Right cardiac atrium (tissue), 5 donors: ENCODE measurements at regions not wholly inside any gene's neighbourhood (a gene's known extent, or its start where the extent isn't known, plus 50 kb on each side); places are given as distances from the start of the nearest gene placed in this dataset.
"Not testable (repeated sequence)": the region's sequence is repeated elsewhere in the genome, so short reads cannot be mapped to it uniquely, and the experiment has no call there.

Experiments
- ATAC-seq, 2 donors: fragments of 200-7000 bp; cut with Tn5 transposase; one replicate each; pipeline versions ENCODE4 v1.8.0 to v1.9.1; 2020; ENCODE audit warnings: moderate library complexity in 2 of 2, mild to moderate bottlenecking in 1 of 2
- DNase-seq, 3 donors: peaks; one replicate each; pipeline ENCODE4 v3.0.0-alpha.2; 2020
- H3K27ac ChIP-seq: one replicate; pipeline ENCODE4 v1.5.1; 2013; ENCODE audit warnings: mild to moderate bottlenecking, low read length, control low read depth, moderate library complexity
- H3K27me3 ChIP-seq: one replicate; pipeline ENCODE4 v1.6.1; 2013; ENCODE audit not compliant: control insufficient read depth, insufficient read depth
- H3K4me1 ChIP-seq: one replicate; pipeline ENCODE4 v1.6.1; 2013; ENCODE audit warnings: low read length; ENCODE audit not compliant: control insufficient read depth, insufficient read depth
- H3K4me3 ChIP-seq: one replicate; pipeline ENCODE4 v1.5.1; 2013; ENCODE audit warnings: low read length, control low read depth
- H3K9me3 ChIP-seq: one replicate; pipeline ENCODE4 v1.6.1; 2013; ENCODE audit warnings: low read length; ENCODE audit not compliant: control insufficient read depth
- WGBS: extraction: QIAGEN DNeasy Blood & Tissue Kit; methylation state at CpG from one replicate; pipeline ENCODE4 v1.1.7; 2013; 5-methylcytosine and 5-hydroxymethylcytosine counted together
- intact Hi-C, 4 donors: fragments of 100-400 bp; cut with DNase I; formaldehyde crosslinking; loops; one replicate each; pipeline versions ENCODE4 v1.11.0 to v1.14.0; 2022 to 2023
- donor health status: healthy with polysubstance abuse.
- donor health status: DM: no; HTN: yes; CAD: no.
- donor health status: DM: no; HTN: no; CAD: no.
- donor health status: DM: no; HTN: yes; CAD: no; lungs with severe emphysema.
- donor health status: DM: yes; HTN: yes; CAD: no.

- intact Hi-C loops, result no loop called here
- Histone ChIP-seq H3K4me3 (no peak overlapping the region), H3K27ac (no peak overlapping the region), H3K4me1 (no peaks in the 10 kb centered on the region), H3K9me3 (no peaks in the 10 kb centered on the region), H3K27me3 (no peaks in the 10 kb centered on the region)
- ATAC-seq (peak; percentile 58 to 86), DNase-seq (no peak)
- WGBS, result 61% methylated on average over 5 of the region's 5 CpGs
These were observed 199.2 kb upstream of the NT5E start for GRCh38 chr6:85250586-85251220.

GRCh38 chr6:85245004-85245403, 204.9 kb upstream of the NT5E start:
- ATAC-seq (no peak), DNase-seq (no peak)
- 82% methylated on average over 3 of the region's 3 CpGs for WGBS
- Histone ChIP-seq H3K4me3 (no peak overlapping the region), H3K4me1 (no peaks in the 10 kb centered on the region), H3K9me3 (no peaks in the 10 kb centered on the region), H3K27me3 (no peaks in the 10 kb centered on the region), H3K27ac (no peak overlapping the region)
- intact Hi-C loops, result no loop called here

- no peaks in the 10 kb centered on the region for H3K9me3 ChIP-seq
- H3K4me3 ChIP-seq, result no peak overlapping the region
- ATAC-seq, result no peak
- intact Hi-C loops, result no loop called here
- no peak for DNase-seq
- H3K27me3 ChIP-seq, result no peaks in the 10 kb centered on the region
- 82% methylated on average over 1 of the region's 1 CpG for WGBS
- H3K4me1 ChIP-seq, result no peaks in the 10 kb centered on the region
- no peak overlapping the region for H3K27ac ChIP-seq
These were observed 208.3 kb upstream of the NT5E start for GRCh38 chr6:85241498-85242052.

- no peak for ATAC-seq
- Histone ChIP-seq H3K9me3 (no peaks in the 10 kb centered on the region), H3K4me3 (no peak overlapping the region), H3K4me1 (no peaks in the 10 kb centered on the region), H3K27ac (no peak overlapping the region), H3K27me3 (no peaks in the 10 kb centered on the region)
- DNase-seq, result no peak
- 49% methylated on average over 1 of the region's 1 CpG for WGBS
- intact Hi-C loops, result no loop called here
These were observed 209.0 kb upstream of the NT5E start for GRCh38 chr6:85240787-85241385.

- Histone ChIP-seq H3K4me3 (no peak overlapping the region), H3K27ac (no peak overlapping the region), H3K27me3 (no peaks in the 10 kb centered on the region), H3K9me3 (no peaks in the 10 kb centered on the region), H3K4me1 (no peaks in the 10 kb centered on the region)
- DNase-seq (no peak), ATAC-seq (no peak)
- WGBS, result 64% methylated on average over 3 of the region's 3 CpGs
- intact Hi-C loops, result no loop called here
These were observed 212.4 kb upstream of the NT5E start for GRCh38 chr6:85237478-85237877.

- DNase-seq (no peak), ATAC-seq (no peak)
- H3K9me3 ChIP-seq, result no peaks in the 10 kb centered on the region
- no peak overlapping the region for H3K27ac ChIP-seq
- intact Hi-C loops, result no loop called here
- no peaks in the 10 kb centered on the region for H3K27me3 ChIP-seq
- H3K4me3 ChIP-seq, result no peak overlapping the region
- H3K4me1 ChIP-seq, result no peaks in the 10 kb centered on the region
- WGBS, result 81% methylated on average over 3 of the region's 3 CpGs
These were observed 213.2 kb upstream of the NT5E start for GRCh38 chr6:85236636-85237035.

- intact Hi-C loops, H3K27me3 ChIP-seq, H3K4me3 ChIP-seq, DNase-seq, H3K9me3 ChIP-seq, H3K4me1 ChIP-seq, ATAC-seq, H3K27ac ChIP-seq: not testable (repeated sequence)
- 61% methylated on average over 1 of the region's 1 CpG for WGBS
These were observed 222.5 kb upstream of the NT5E start for GRCh38 chr6:85227345-85227744.

GRCh38 chr6:85212794-85213193, 237.1 kb upstream of the NT5E start:
- DNase-seq, intact Hi-C loops, ATAC-seq, H3K27ac ChIP-seq, H3K9me3 ChIP-seq, H3K27me3 ChIP-seq, H3K4me1 ChIP-seq, H3K4me3 ChIP-seq: not testable (repeated sequence)
- 40% methylated on average over 5 of the region's 5 CpGs for WGBS

GRCh38 chr6:85195243-85195642, 254.6 kb upstream of the NT5E start:
- Histone ChIP-seq H3K9me3 (no peaks in the 10 kb centered on the region), H3K27ac (no peak overlapping the region), H3K27me3 (no peaks in the 10 kb centered on the region), H3K4me3 (no peak overlapping the region), H3K4me1 (no peaks in the 10 kb centered on the region)
- intact Hi-C loops, result no loop called here
- DNase-seq (no peak), ATAC-seq (no peak)

GRCh38 chr6:85193339-85193738, 256.5 kb upstream of the NT5E start:
- no peak overlapping the region for H3K27ac ChIP-seq
- H3K4me1 ChIP-seq, result no peaks in the 10 kb centered on the region
- H3K27me3 ChIP-seq, result no peaks in the 10 kb centered on the region
- no peaks in the 10 kb centered on the region for H3K9me3 ChIP-seq
- DNase-seq, result no peak
- H3K4me3 ChIP-seq, result no peak overlapping the region
- intact Hi-C loops, result no loop called here
- 51% methylated on average over 3 of the region's 3 CpGs for WGBS
- ATAC-seq, result no peak

- DNase-seq, result no peak
- H3K4me3 ChIP-seq, result no peak overlapping the region
- intact Hi-C loops, result no loop called here
- no peaks in the 10 kb centered on the region for H3K27me3 ChIP-seq
- H3K27ac ChIP-seq, result no peak overlapping the region
- no peaks in the 10 kb centered on the region for H3K9me3 ChIP-seq
- WGBS, result 67% methylated on average over 4 of the region's 4 CpGs
- ATAC-seq, result no peak
- H3K4me1 ChIP-seq, result no peaks in the 10 kb centered on the region
These were observed 257.3 kb upstream of the NT5E start for GRCh38 chr6:85192596-85192995.
